ENCODE measurements at regions not wholly inside any gene's neighbourhood (a gene's known extent, or its start where the extent isn't known, plus 50 kb on each side); places are given as distances from the start of the nearest gene placed in this dataset.

GRCh38 chr9:115456515-115456914, 338.6 kb upstream of the TNC start:
- peaks cover 2% of the 10 kb centered on the region; the same call in 1 of the 2 replicates for H3K79me2 ChIP-seq (ENCODE audit: insufficient read depth, low read length)
- H3K14ac ChIP-seq (ENCODE audit: insufficient read depth, low read length): no peak overlapping the region
- H4K20me1 ChIP-seq (ENCODE audit: control insufficient read depth, insufficient read depth, insufficient read length): no peaks in the 10 kb centered on the region
- no peak for DNase-seq
- Mint-ChIP-seq H3K27me3 (ENCODE audit: low read depth) (no peaks in the 10 kb centered on the region), H3K4me1 (peaks cover 0 to 8% of the 10 kb centered on the region in 2 experiments; a peak in 2 of 4 replicates), H3K36me3 (ENCODE audit: insufficient read depth in 1 of 3, low read depth in 3 of 3) (peaks cover 0 to 4% (median 4%) of the 10 kb centered on the region in 3 experiments; a peak in 3 of 7 replicates), H3K9me3 (peaks cover 0 to 2% of the 10 kb centered on the region in 2 experiments; a peak in 2 of 5 replicates), H3K4me3 (no peak overlapping the region), H3K27ac (no peak overlapping the region)
- H3K79me1 ChIP-seq (ENCODE audit: insufficient read depth, low read depth, low read length, poor library complexity, severe bottlenecking): no peaks in the 10 kb centered on the region
- H3K23me2 ChIP-seq (ENCODE audit: insufficient read length, low read depth, low read length, poor library complexity, severe bottlenecking): no peaks in the 10 kb centered on the region
- H2BK15ac ChIP-seq (ENCODE audit: low read depth, low read length): no peak overlapping the region
- TF ChIP-seq CTCF (conservative IDR thresholded peaks at IDR 0.05): no peak
- H3K4me1 ChIP-seq (ENCODE audit: insufficient read depth, low read length): peaks cover 6% of the 10 kb centered on the region; the same call in 1 of the 2 replicates
- H3K9ac ChIP-seq (ENCODE audit: extremely low read depth, insufficient read length, low read length): no peak overlapping the region
- no peak overlapping the region for H2BK20ac ChIP-seq (ENCODE audit: low read depth, low read length, poor library complexity, severe bottlenecking)
- no peak overlapping the region for H3T11ph ChIP-seq (ENCODE audit: low read length)
- H3K4ac ChIP-seq (ENCODE audit: low read depth, low read length): no peak overlapping the region
- no peak overlapping the region for H2BK120ac ChIP-seq (ENCODE audit: low read depth, low read length, poor library complexity, severe bottlenecking)
- no peak overlapping the region for H4K8ac ChIP-seq (replicated peaks; ENCODE audit: insufficient read length, low read depth, low read length)
- no peak overlapping the region for H2BK12ac ChIP-seq (ENCODE audit: insufficient read length, low read depth, low read length)
- no peaks in the 10 kb centered on the region for H3K9me3 ChIP-seq (ENCODE audit: control insufficient read depth, low read depth, low read length)
- H3K18ac ChIP-seq (ENCODE audit: insufficient read length, low read depth, low read length): no peak overlapping the region
- no peak overlapping the region for H2AFZ ChIP-seq (ENCODE audit: low read length)
- H2BK5ac ChIP-seq (ENCODE audit: insufficient read length, low read length): no peak overlapping the region
- no peak overlapping the region for H3K23ac ChIP-seq (ENCODE audit: insufficient read length, low read depth, low read length)
- no peak overlapping the region for H3K56ac ChIP-seq (ENCODE audit: insufficient read length, low read depth, low read length)
- no peak overlapping the region for H2AK5ac ChIP-seq (ENCODE audit: insufficient read length, low read length)
- no peak overlapping the region for H4K91ac ChIP-seq (ENCODE audit: insufficient read length, low read depth, low read length)
- H4K5ac ChIP-seq (ENCODE audit: insufficient read length, low read depth, low read length): no peak overlapping the region
- no peaks in the 10 kb centered on the region for H3K27me3 ChIP-seq (ENCODE audit: insufficient read depth, low read length)
- H3K4me2 ChIP-seq (ENCODE audit: insufficient read depth, insufficient read length, low read length): no peak overlapping the region
- no peak overlapping the region for H3K27ac ChIP-seq (ENCODE audit: insufficient read length, low read depth, low read length)
